ENCODE measurements at regions not wholly inside any gene's neighbourhood (a gene's known extent, or its start where the extent isn't known, plus 50 kb on each side); places are given as distances from the start of the nearest gene placed in this dataset.

GRCh38 chrX:114087543-114087942 is 496.3 kb upstream of the HTR2C start:
- H2BK15ac ChIP-seq (ENCODE audit: low read length), result no peak overlapping the region
- H2BK20ac ChIP-seq (ENCODE audit: low read length), result no peak overlapping the region
- H3K9ac ChIP-seq (replicated peaks in 1 of 4; ENCODE audit: extremely low read depth in 1 of 4, low read depth in 3 of 4, low read length in 3 of 4), result no peak overlapping the region
- H2BK120ac ChIP-seq (replicated peaks; ENCODE audit: low read depth, low read length), result no peak overlapping the region
- no peaks in the 10 kb centered on the region for H3K9me3 ChIP-seq (ENCODE audit: insufficient read depth in 2 of 2, low read depth in 1 of 2, low read length in 1 of 2)
- H3K4ac ChIP-seq (replicated peaks; ENCODE audit: insufficient read length, low read depth, low read length), result no peak overlapping the region
- no peak overlapping the region for H2BK5ac ChIP-seq (ENCODE audit: low read depth, low read length)
- no peak overlapping the region for H2AFZ ChIP-seq (ENCODE audit: low read length)
- no peaks in the 10 kb centered on the region for H3K79me2 ChIP-seq (ENCODE audit: control insufficient read depth in 1 of 2, insufficient read depth in 2 of 2, low read length in 2 of 2)
- no peaks in the 10 kb centered on the region for H4K20me1 ChIP-seq (replicated peaks in 1 of 2; ENCODE audit: control insufficient read depth in 1 of 2, insufficient read depth in 2 of 2, low read length in 2 of 2)
- H3K23ac ChIP-seq (ENCODE audit: insufficient read length), result no peak overlapping the region
- FAIRE-seq (no peak), DNase-seq (ENCODE audit: low read depth in 1 of 2, low spot score in 2 of 2) (no peak)
- H2BK12ac ChIP-seq (ENCODE audit: low read depth, low read length), result no peak overlapping the region
- POLR2A ChIA-PET (ENCODE audit: partially characterized antibody), result no interaction called here
- no peak overlapping the region for H2AK5ac ChIP-seq (ENCODE audit: low read depth, low read length)
- no peak overlapping the region for H4K91ac ChIP-seq (replicated peaks; ENCODE audit: insufficient read length, low read length)
- no peak overlapping the region for H4K5ac ChIP-seq (ENCODE audit: insufficient read length, low read depth, low read length)
- no peak overlapping the region for H4K8ac ChIP-seq (ENCODE audit: extremely low read depth, insufficient read depth, low read length)
- no peak overlapping the region for H3K4me3 ChIP-seq (ENCODE audit: extremely low read depth in 1 of 4, insufficient read depth in 2 of 4, low read depth in 3 of 4, low read length in 4 of 4)
- no peak overlapping the region for H3K18ac ChIP-seq (ENCODE audit: extremely low read depth, low read length)
- no peak overlapping the region for H3K27ac ChIP-seq (ENCODE audit: low read depth, low read length)
- 100% methylated on average over 1 of the region's 1 CpG; no CpG with 5 or more reads in 1 of the 2 experiments for WGBS, 2 experiments (ENCODE audit: extremely low coverage in 1 of 2, insufficient coverage in 1 of 2, insufficient read length in 1 of 2, insufficient replicate concordance in 2 of 2, low coverage in 1 of 2, low lambda C conversion rate in 2 of 2, missing lambda C conversion rate in 1 of 2)
- no peak overlapping the region for H3K14ac ChIP-seq (ENCODE audit: insufficient read length)
- H3K23me2 ChIP-seq (ENCODE audit: low read depth, low read length), result no peaks in the 10 kb centered on the region
- CTCF ChIA-PET (ENCODE audit: partially characterized antibody), result no interaction called here
- H3K56ac ChIP-seq (replicated peaks; ENCODE audit: insufficient read length, low read depth, low read length), result no peak overlapping the region
- H3K27me3 ChIP-seq (replicated peaks in 1 of 4; ENCODE audit: control insufficient read depth in 3 of 4, extremely low read depth in 1 of 4, insufficient read depth in 3 of 4, low read length in 3 of 4), result no peaks in the 10 kb centered on the region
- no peaks in the 10 kb centered on the region for H3K36me3 ChIP-seq (ENCODE audit: control insufficient read depth in 2 of 4, insufficient read depth in 4 of 4, low read length in 3 of 4)
- no peaks in the 10 kb centered on the region for H3K4me1 ChIP-seq (replicated peaks in 1 of 4; ENCODE audit: control insufficient read depth in 3 of 4, insufficient read depth in 4 of 4, low read length in 3 of 4)
- H3K79me1 ChIP-seq (ENCODE audit: low read depth, low read length), result no peaks in the 10 kb centered on the region
- H3K4me2 ChIP-seq (ENCODE audit: insufficient read depth in 1 of 2, low read depth in 2 of 2, low read length in 2 of 2), result no peak overlapping the region
- no peak for TF ChIP-seq BACH1 (IDR thresholded peaks at IDR 0.05; ENCODE audit: low read length)
- no peak for TF ChIP-seq SAP30 (IDR thresholded peaks at IDR 0.05; ENCODE audit: insufficient read depth, insufficient replicate concordance, low read length)
- TF ChIP-seq NANOG (IDR thresholded peaks at IDR 0.05; ENCODE audit: insufficient read depth, low read depth, low read length, poor library complexity, severe bottlenecking), result no peak
- TF ChIP-seq RFX5 (IDR thresholded peaks at IDR 0.05; ENCODE audit: borderline replicate concordance, low read depth, low read length), result no peak
- TF ChIP-seq ASH2L (IDR thresholded peaks at IDR 0.05; ENCODE audit: low read length), result no peak
- TF ChIP-seq JUND (IDR thresholded peaks at IDR 0.05; ENCODE audit: low read length), result no peak
- TF ChIP-seq SUZ12 (IDR thresholded peaks at IDR 0.05; ENCODE audit: low read length), result no peak
- no peak for TF ChIP-seq KDM4A (IDR thresholded peaks at IDR 0.05; ENCODE audit: low read depth, low read length, severe bottlenecking)
- TF ChIP-seq SIX5 (IDR thresholded peaks at IDR 0.05; ENCODE audit: low read depth, low read length), result no peak
- TF ChIP-seq GTF2F1 (IDR thresholded peaks at IDR 0.05; ENCODE audit: borderline replicate concordance, low read depth, low read length), result no peak
- TF ChIP-seq POU5F1 (IDR thresholded peaks at IDR 0.05; ENCODE audit: low read depth, low read length), result no peak
- TF ChIP-seq CBX5 (IDR thresholded peaks at IDR 0.05; ENCODE audit: low read depth, low read length), result no peak
